Activated naive CD4-positive, alpha-beta T cell treated with anti-CD3 and anti-CD28 coated beads, Interleukin-2, amount 50 U/mL, for 24 hours (primary cell): ENCODE measurements at regions not wholly inside any gene's neighbourhood (a gene's known extent, or its start where the extent isn't known, plus 50 kb on each side); places are given as distances from the start of the nearest gene placed in this dataset.
"Not testable (repeated sequence)": the region's sequence is repeated elsewhere in the genome, so short reads cannot be mapped to it uniquely, and the experiment has no call there.

Experiments
- H3K27ac Mint-ChIP-seq: one replicate; pipeline ENCODE4 v1.8.0; 2021; ENCODE audit warnings: mild to moderate bottlenecking, mixed read lengths
- H3K27me3 Mint-ChIP-seq: one replicate; pipeline ENCODE4 v1.8.0; 2021; ENCODE audit warnings: mixed read lengths
- H3K36me3 Mint-ChIP-seq: one replicate; pipeline ENCODE4 v1.8.0; 2021; ENCODE audit warnings: mixed read lengths
- H3K4me1 Mint-ChIP-seq: one replicate; pipeline ENCODE4 v1.8.0; 2021; ENCODE audit warnings: mixed read lengths
- H3K4me3 Mint-ChIP-seq: one replicate; pipeline ENCODE4 v1.8.0; 2021; ENCODE audit warnings: mild to moderate bottlenecking, mixed read lengths
- H3K9me3 Mint-ChIP-seq: one replicate; pipeline ENCODE4 v1.8.0; 2021; ENCODE audit warnings: mixed read lengths

DNA sequence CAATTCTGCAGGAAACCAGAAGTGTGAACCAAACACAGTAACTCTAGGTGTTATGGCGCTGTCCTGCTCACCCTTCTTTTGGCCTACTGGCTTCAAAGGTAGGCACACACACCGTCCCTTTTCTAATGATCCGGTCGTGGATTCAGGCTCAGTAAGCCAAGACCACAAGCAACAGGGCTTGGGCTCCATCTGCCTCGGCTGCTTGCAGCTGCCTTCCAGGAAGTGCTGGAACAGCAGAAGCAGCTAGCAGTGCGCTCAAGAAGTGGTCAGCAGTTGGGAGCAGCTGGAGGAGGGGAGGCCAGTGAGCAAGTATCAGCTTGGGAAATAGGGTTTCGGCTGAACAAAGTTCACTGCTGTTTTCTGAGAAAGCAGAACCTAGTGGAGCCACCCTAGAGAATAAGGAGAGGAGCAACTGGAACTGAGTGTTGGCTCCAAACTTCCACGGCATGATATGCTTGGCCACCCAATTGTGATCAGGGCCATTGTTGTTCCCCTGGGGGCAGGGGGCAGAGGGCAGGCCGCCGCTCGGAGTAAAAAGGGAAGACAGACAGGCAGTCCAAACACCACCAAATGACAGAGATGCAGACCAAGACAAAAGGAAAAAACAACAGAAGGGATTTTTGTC is 173.4 kb downstream of the TOMM20 start:
- Mint-ChIP-seq H3K27ac (peak overlapping the region; percentile 77), H3K9me3 (no peaks in the 10 kb centered on the region), H3K4me1 (peaks cover 44% of the 10 kb centered on the region), H3K27me3 (no peaks in the 10 kb centered on the region), H3K36me3 (no peaks in the 10 kb centered on the region), H3K4me3 (no peak overlapping the region)

DNA sequence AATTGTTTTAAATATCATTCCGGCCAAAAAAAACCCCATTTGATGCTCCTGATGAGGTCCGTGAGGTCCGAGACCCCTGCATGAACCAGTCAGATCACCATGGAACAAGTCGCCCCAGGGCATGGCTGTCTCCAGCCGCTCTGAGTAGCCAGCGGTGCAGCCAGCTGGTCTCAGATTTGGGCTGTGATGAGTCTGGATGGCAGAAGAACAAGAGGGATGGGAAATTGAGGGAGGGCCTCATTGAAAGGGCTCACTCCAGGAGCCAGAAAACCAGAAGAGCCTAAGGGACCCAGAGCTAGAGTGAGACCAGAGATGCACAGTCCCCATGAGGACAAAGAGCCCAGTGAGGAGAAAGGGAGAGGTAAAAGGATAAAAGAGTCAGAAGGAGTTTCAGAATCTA is 174.0 kb downstream of the TOMM20 start:
- no peaks in the 10 kb centered on the region for H3K36me3 Mint-ChIP-seq
- H3K4me3 Mint-ChIP-seq, result no peak overlapping the region
- peaks cover 39% of the 10 kb centered on the region for H3K4me1 Mint-ChIP-seq
- H3K27ac Mint-ChIP-seq, result peak overlapping the region; percentile 19
- H3K9me3 Mint-ChIP-seq, result no peaks in the 10 kb centered on the region
- no peaks in the 10 kb centered on the region for H3K27me3 Mint-ChIP-seq

DNA sequence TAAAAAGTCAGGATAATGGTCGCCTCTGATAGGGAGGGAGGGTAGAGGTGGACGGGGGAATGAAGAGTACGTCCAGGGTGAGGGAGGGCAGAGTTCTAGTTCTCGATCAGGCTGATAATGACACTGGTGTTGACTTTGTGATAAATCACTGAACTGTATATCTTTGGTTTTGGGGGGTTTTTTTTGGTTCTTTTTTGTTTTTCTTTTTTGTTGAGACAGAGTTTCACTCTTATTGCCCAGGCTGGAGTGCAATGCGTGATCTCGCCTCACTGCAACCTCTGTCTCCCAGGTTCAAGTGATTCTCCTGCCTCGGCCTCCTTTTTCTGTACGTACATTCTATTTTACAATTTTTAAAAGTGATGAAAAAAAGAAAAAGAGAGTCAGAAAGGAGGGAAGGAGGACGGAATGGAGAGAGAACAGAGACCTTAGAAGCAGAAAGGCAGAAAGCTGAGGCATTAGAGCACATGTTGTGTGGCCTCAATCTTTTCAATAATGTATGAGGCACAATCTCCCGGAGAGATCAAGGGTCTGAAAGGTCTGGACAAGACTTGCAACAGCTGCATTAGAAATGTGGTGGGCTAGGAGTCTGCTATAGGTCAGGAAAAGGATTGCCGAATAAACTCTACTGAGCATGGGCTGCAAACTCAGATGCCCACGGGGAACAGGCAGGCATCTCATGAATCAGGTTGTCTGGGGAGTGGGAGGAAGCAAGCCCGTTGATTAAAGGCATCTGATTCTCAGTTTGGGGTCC is 174.8 kb downstream of the TOMM20 start:
- H3K9me3 Mint-ChIP-seq, result peaks cover 7% of the 10 kb centered on the region
- H3K27me3 Mint-ChIP-seq, result no peaks in the 10 kb centered on the region
- H3K36me3 Mint-ChIP-seq, result no peaks in the 10 kb centered on the region
- no peak overlapping the region for H3K27ac Mint-ChIP-seq
- no peak overlapping the region for H3K4me3 Mint-ChIP-seq
- H3K4me1 Mint-ChIP-seq, result peaks cover 32% of the 10 kb centered on the region

DNA sequence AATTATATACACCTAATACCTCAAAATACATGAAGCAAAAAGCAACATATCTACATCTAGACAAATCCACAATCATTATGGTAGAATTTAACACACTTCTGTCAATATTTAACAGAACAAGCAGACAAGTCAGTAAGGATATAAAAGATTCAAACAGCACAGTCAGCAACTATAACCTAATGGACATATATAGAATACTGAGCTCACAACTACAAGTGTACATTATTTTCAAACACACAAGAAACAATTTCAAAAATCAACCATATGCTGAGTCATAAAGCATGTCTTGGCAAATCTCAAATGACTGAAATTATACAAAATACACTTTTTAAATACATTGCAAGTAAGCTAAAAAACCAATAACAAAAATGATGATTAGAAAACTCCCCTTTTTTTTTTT is 178.0 kb downstream of the TOMM20 start:
- Mint-ChIP-seq H3K4me3 (no peak overlapping the region), H3K27me3 (no peaks in the 10 kb centered on the region), H3K27ac (peak overlapping the region; percentile 68), H3K9me3 (peaks cover 7% of the 10 kb centered on the region), H3K36me3 (no peaks in the 10 kb centered on the region), H3K4me1 (peaks cover 23% of the 10 kb centered on the region)

DNA sequence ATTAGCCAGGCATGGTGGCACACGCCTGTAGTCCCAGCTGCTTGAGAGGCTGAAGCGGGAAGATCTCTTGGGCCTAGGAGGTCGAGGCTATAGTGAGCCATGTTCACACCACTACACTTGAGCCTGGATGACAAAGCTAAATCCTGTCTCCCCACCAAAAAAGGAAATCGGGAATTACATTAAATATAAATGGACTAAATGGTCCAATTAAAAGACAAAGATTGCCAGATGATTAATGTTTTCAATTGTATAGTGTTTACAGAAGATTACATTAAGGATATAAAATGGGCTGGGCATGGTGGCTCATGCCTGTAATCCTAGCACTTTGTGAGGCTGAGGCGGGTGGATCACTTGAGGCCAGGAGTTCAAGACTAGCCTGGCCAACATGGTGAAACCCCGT is 179.1 kb downstream of the TOMM20 start:
- not testable (repeated sequence) for H3K27me3 Mint-ChIP-seq, H3K36me3 Mint-ChIP-seq, H3K4me3 Mint-ChIP-seq, H3K27ac Mint-ChIP-seq
- Mint-ChIP-seq H3K4me1 (peaks cover 22% of the 10 kb centered on the region), H3K9me3 (peaks cover 13% of the 10 kb centered on the region)

DNA sequence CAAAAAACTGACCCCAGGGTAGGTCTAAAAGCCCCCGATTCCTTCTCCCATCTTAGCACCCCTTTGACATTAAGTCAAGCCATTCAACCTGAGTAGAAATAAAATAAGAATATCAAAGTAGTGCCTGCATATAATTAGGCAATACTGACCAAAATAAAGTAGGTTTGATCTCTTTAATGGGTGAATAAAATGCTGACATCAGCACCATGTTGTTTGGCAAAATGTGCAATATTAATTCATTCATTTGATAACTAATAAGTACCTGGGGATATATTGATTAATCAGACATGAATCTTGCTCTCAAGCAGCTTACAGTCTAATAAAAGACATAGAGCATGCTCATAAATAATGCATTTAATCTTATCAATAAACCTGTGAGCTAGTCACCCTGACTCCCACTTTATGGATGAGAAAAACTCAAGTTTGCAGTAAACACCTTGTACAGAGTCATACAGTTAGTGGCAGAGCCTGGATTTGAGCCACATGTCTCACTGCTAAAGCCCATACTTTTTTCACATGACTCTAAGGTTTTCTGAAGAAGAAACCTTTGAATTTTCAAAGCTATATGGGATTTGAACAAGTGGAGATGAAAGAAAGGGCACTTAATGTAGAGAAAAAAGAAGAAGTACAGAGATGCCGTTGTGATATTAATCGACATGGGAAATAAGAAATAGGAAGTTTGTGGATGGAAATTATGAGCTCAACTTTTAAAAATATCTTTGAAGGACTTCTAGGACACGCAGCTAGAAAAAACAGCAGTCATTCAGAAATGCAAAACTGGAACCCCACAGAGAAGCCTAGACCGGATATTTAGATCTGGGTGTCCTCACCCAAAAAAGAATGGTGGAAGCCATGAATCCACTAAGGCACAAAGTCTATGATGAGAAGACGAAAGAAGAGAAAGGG is 183.9 kb downstream of the TOMM20 start:
- Mint-ChIP-seq H3K4me1 (peaks cover 15% of the 10 kb centered on the region), H3K4me3 (no peak overlapping the region), H3K27ac (peak overlapping the region; percentile 6)

DNA sequence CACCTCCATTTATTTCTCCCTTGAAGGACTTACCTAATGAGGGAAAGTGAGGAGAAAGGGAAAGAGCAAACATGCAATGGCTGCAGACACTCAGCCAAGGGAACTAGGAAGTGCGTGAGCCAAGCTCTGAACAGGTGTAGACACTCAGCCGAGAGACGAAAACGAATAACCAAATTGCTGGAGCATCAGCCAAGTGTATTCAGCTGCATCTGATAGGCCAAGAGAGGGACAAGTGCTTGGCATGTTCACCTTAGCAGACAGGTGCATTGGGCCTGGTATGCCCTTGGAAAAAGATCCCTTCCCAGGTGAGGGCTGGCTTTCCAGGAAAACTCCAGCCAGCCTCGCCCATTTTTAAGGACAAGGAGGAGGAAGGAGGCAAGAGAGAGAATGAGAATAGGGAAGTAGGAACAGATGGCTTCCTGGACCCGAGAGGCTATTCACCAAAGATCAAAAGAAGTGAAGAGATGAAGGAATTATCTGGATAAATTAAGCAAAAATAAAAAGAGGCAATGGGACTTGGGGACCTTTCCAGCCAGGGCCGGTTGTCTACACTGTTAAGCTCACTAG is 184.7 kb downstream of the TOMM20 start:
- no peaks in the 10 kb centered on the region for H3K27me3 Mint-ChIP-seq
- H3K36me3 Mint-ChIP-seq, result no peaks in the 10 kb centered on the region
- peaks cover 8% of the 10 kb centered on the region for H3K9me3 Mint-ChIP-seq
- H3K4me1 Mint-ChIP-seq, result peaks cover 15% of the 10 kb centered on the region
- no peak overlapping the region for H3K4me3 Mint-ChIP-seq
- H3K27ac Mint-ChIP-seq, result no peak overlapping the region

More for the DNA sequence above, 183.9 kb downstream of the TOMM20 start:
- no peaks in the 10 kb centered on the region for H3K27me3 Mint-ChIP-seq
- no peaks in the 10 kb centered on the region for H3K36me3 Mint-ChIP-seq
- peaks cover 13% of the 10 kb centered on the region for H3K9me3 Mint-ChIP-seq

DNA sequence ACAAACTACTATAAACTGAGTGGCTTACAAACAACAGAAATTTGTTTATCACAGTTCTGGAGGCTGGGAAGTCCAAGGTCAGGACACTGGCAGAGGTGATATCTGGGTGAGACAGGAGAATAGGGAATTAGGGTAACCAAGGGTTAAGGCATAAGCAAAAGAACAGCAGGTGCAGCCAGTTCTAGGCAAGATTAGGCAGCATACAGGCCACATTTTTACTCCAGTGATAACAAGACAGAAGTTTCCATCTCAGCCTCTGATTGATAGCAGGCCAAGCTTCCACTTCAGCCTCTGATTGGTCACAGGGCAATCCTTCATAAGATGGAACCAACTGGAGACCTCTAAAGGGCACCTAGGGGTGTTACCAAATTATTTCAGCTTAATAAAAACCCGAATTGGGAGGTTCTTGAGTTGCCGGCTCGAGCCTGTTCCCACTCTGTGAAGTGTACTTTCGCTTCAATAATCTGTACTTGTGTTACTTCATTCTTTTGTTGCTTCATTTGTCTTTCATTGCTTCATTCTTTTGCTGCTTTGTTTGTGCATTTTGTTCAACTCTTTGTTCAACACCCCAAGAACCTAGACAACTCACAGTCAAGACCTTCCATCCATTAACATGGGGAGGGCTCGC is 185.6 kb downstream of the TOMM20 start:
- no peak overlapping the region for H3K27ac Mint-ChIP-seq
- no peaks in the 10 kb centered on the region for H3K36me3 Mint-ChIP-seq
- H3K27me3 Mint-ChIP-seq, result no peaks in the 10 kb centered on the region
- peaks cover 15% of the 10 kb centered on the region for H3K4me1 Mint-ChIP-seq
- peaks cover 7% of the 10 kb centered on the region for H3K9me3 Mint-ChIP-seq
- no peak overlapping the region for H3K4me3 Mint-ChIP-seq

DNA sequence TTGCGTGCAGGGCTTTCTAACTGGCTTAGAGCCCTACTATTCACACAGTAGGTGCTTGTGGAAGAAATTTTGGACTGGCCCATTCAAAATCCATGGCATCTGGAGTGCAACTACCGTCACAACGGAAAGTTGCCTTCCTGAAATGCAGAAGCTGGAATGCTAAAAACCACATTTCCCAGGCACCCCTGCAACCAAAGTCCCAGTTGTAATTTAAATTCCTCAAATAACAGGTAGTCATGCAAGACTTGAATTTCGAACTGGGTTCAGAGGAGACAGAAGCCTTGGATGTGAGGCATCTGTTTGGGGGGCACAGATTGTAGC is 186.7 kb downstream of the TOMM20 start:
- Mint-ChIP-seq H3K4me1 (peaks cover 21% of the 10 kb centered on the region), H3K4me3 (no peak overlapping the region), H3K9me3 (peaks cover 7% of the 10 kb centered on the region), H3K27me3 (no peaks in the 10 kb centered on the region), H3K27ac (no peak overlapping the region), H3K36me3 (no peaks in the 10 kb centered on the region)

DNA sequence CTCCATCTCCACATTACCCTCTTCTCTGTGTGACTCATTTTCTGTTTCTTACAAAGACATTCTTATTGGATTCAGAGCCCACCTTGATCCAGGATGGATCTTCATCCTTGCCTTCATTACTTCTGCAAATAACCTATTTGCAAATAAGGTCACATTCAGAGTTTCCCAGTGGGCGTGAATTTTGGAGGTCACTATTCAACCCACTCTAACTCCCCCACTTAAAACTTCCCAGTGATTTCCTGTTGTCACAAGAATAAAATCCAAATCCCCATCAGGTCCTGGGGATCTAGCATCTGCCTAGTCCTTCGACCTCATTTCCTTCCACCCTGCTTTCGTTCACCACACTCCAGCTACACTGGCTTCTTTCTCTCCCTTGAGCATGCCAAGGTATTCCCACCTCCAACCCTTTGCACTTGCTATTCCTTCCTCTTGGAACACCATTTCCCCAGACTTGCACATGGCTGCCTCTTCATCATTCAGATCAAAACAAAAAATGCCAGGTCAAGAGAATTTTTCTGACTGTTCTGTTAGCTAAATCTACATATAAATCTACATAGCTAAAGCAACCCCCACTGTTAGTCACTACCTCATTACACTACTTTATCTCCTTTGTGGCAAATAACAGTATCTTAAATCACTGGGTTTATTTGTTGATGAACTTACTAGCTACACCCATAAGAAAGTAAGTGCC is 187.2 kb downstream of the TOMM20 start:
- no peaks in the 10 kb centered on the region for H3K36me3 Mint-ChIP-seq
- no peaks in the 10 kb centered on the region for H3K27me3 Mint-ChIP-seq
- no peak overlapping the region for H3K4me3 Mint-ChIP-seq
- H3K4me1 Mint-ChIP-seq, result peaks cover 26% of the 10 kb centered on the region
- H3K9me3 Mint-ChIP-seq, result peaks cover 7% of the 10 kb centered on the region
- no peak overlapping the region for H3K27ac Mint-ChIP-seq

DNA sequence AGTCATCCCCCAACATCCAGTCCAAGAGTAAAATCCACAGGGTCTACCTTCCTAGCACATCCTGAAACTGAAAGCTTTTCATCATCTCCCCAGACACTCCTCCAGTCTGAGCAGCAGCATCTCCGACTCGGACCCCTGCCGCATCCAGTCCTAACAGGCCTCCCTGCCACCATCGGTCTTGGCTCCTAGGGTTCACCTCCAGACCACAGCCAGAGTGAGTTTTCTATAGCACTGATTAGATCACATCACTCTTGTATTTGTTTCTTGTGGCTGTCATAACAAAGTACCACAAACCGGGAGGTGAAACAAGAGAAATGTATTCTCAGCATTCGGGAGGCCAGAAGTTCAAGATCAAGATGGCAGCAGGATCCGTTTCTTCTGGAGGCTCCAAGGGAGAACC is 187.8 kb downstream of the TOMM20 start:
- Mint-ChIP-seq H3K9me3 (peaks cover 7% of the 10 kb centered on the region), H3K27me3 (no peaks in the 10 kb centered on the region), H3K27ac (no peak overlapping the region), H3K4me3 (no peak overlapping the region), H3K36me3 (no peaks in the 10 kb centered on the region), H3K4me1 (peaks cover 29% of the 10 kb centered on the region)

DNA sequence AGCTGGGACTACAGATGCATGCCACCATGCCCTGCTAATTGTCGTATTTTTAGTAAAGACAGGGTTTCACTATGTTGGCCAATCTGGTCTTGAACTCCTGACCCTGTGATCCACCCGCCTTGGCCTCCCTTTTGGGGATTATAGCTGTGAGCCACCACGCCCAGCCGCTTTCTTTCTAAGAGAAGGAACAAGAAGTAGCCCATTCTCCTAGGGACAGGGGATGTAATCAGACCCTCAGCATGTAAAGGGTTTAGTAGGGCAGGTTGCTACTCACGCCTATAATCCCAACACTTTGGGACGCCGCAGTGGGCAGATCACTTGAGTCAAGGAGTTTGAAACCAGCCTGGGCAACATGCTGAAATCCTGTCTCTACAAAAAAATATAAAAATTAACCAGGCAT is 189.7 kb downstream of the TOMM20 start:
- H3K4me3 Mint-ChIP-seq, result no peak overlapping the region
- no peaks in the 10 kb centered on the region for H3K36me3 Mint-ChIP-seq
- H3K9me3 Mint-ChIP-seq, result no peaks in the 10 kb centered on the region
- H3K27ac Mint-ChIP-seq, result no peak overlapping the region
- H3K4me1 Mint-ChIP-seq, result peaks cover 20% of the 10 kb centered on the region
- no peaks in the 10 kb centered on the region for H3K27me3 Mint-ChIP-seq

DNA sequence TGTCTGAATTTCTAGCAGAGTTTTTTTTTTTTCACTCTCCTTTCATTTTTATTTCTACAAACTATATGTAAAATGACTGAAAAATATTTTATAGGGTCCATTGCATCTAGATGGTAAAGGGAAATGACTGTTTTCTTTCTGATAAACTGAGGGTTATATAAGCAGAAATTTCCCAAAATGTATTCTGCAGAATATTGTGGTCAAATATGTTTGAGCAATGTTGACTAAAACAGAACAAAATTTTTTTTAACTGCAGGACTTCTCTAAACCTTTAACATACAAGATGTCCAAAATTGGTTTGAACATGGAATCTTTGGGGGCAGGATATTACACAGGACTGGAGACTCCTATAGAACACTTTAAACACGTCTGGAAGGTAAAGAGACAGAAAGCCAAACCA is 190.5 kb downstream of the TOMM20 start:
- Mint-ChIP-seq H3K9me3 (no peaks in the 10 kb centered on the region), H3K4me3 (no peak overlapping the region), H3K27me3 (no peaks in the 10 kb centered on the region), H3K27ac (no peak overlapping the region), H3K4me1 (peaks cover 24% of the 10 kb centered on the region), H3K36me3 (no peaks in the 10 kb centered on the region)

DNA sequence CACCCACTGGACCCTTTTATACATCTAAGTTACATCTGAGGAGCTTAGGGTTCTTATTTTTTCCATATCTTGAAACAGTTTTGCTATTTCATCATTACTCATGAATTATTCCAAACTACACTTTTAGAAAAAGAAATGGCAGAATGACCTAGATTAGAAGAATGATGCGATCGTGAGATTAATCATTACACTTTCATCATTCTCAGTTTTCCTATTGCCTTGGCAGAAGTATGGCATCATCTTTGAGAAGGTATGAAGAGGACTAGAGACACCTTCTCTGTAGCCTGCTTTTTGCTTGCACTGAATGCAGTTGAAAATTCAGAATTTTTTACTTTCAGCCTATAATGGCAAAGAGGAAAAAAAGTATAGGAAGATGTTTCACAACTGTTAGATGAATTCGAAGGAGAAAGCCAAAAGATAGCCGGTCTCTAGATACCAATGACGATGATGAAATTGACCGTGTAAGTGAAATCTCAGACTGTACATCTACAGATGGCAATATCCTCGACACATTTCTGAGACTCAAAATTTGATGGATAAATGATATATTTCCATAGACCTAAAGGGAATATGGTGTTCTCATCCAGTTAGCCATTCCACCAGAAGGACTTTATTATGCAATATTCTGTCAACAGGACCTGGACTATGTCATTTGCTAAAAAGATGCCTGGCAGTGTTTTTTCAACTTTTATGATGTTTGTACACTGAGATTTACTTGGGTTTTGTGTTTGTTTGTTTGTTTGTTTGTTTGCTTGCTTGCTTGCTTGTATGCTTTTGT is 191.8 kb downstream of the TOMM20 start:
- Mint-ChIP-seq H3K27ac (peak overlapping the region; percentile 68), H3K4me3 (no peak overlapping the region), H3K9me3 (no peaks in the 10 kb centered on the region), H3K36me3 (no peaks in the 10 kb centered on the region), H3K27me3 (no peaks in the 10 kb centered on the region), H3K4me1 (peaks cover 29% of the 10 kb centered on the region)
